DND-41 (cell line): ENCODE measurements at regions not wholly inside any gene's neighbourhood (a gene's known extent, or its start where the extent isn't known, plus 50 kb on each side); places are given as distances from the start of the nearest gene placed in this dataset.
A peak's percentile ranks its signal among the peaks of the same experiment; 100 is the strongest.

Source experiments
- ATAC-seq: fragments of 200-7000 bp; cut with Tn5 transposase; 3 replicates; pipeline ENCODE4 v1.9.1; 2021; ENCODE audit warnings: low read depth; ENCODE audit not compliant: insufficient read depth
- DNase-seq: peaks from one replicate; pipeline ENCODE4 v3.0.0-alpha.2; 2020
- H2AFZ ChIP-seq: 2 replicates; pipeline ENCODE4 v1.6.0; 2012; ENCODE audit warnings: low read depth, low read length
- H3K27ac ChIP-seq: 2 replicates; pipeline ENCODE4 v1.5.1; 2012; ENCODE audit warnings: low read length, inconsistent platforms
- H3K27me3 ChIP-seq: fragments of 200-600 bp; sonication (generic); 2 replicates; pipeline ENCODE4 v1.6.0; 2012; ENCODE audit warnings: low read length, mild to moderate bottlenecking, inconsistent platforms; ENCODE audit not compliant: insufficient read depth, poor library complexity
- H3K36me3 ChIP-seq: 2 replicates; pipeline ENCODE4 v1.5.1; 2012; ENCODE audit warnings: low read length, inconsistent platforms; ENCODE audit not compliant: insufficient read depth
- H3K4me1 ChIP-seq: 2 replicates; pipeline ENCODE4 v1.5.1; 2012; ENCODE audit warnings: mild to moderate bottlenecking, low read length; ENCODE audit not compliant: insufficient read depth
- H3K4me2 ChIP-seq: 2 replicates; pipeline ENCODE4 v1.6.0; 2012; ENCODE audit warnings: mild to moderate bottlenecking, moderate library complexity, low read length, inconsistent platforms; ENCODE audit not compliant: insufficient read depth
- H3K4me3 ChIP-seq, 2 experiments: fragments of 200-600 bp in 1 of 2; shearing (Covaris generic) in 1 of 2; 2 replicates each; pipeline ENCODE4 v1.5.1; 2012 to 2016; ENCODE audit warnings: inconsistent platforms in 2 of 2, low read length in 2 of 2, mild to moderate bottlenecking in 2 of 2, low read depth in 1 of 2, moderate library complexity in 1 of 2
- H3K79me2 ChIP-seq: 2 replicates; pipeline ENCODE4 v1.6.0; 2012; ENCODE audit warnings: low read length, inconsistent platforms; ENCODE audit not compliant: insufficient read depth
- H3K9ac ChIP-seq: 2 replicates; pipeline ENCODE4 v1.6.0; 2012; ENCODE audit warnings: low read depth, mild to moderate bottlenecking, inconsistent platforms, low read length, moderate library complexity
- H3K9me3 ChIP-seq: 2 replicates; pipeline ENCODE4 v1.5.1; 2012; ENCODE audit warnings: low read length, moderate library complexity, mild to moderate bottlenecking, inconsistent platforms; ENCODE audit not compliant: insufficient read depth, severe bottlenecking
- H4K20me1 ChIP-seq: 2 replicates; pipeline ENCODE4 v1.6.0; 2012; ENCODE audit warnings: low read length; ENCODE audit not compliant: insufficient read depth
- EZH2 ChIP-seq: IDR thresholded peaks from 3 replicates; pipeline ENCODE4 v1.6.1; 2012; ENCODE audit warnings: borderline replicate concordance, low read depth, mild to moderate bottlenecking, moderate library complexity, low read length, inconsistent platforms; ENCODE audit not compliant: severe bottlenecking
- TF ChIP-seq, protein P1 (sequence below): IDR thresholded peaks from 2 replicates; pipeline ENCODE4 v1.5.1; 2012; ENCODE audit warnings: borderline replicate concordance, low read length, moderate library complexity, mild to moderate bottlenecking; ENCODE audit not compliant: poor library complexity, severe bottlenecking; ENCODE audit errors: extremely low read depth

DNA sequence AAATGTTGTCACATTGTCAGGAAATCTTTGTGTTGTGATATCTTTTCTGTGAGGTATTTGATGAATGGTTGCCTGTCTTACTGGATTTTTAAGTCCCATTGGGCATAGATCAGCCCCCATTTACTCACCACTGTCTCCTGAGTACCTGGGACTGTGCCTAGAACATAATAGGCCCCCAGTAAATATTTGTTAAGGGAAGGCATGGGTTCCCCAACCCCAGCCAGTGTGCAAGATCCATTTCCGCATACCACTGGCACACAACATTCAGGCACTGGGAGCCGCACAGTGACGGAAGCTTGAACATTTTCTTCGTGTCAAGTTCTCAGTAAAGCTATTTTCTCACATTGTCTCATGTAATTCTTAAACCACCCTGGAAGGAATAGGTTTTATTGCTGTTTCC, 72.2 kb downstream of the UNC5CL start:
- H3K79me2 ChIP-seq, result no peaks in the 10 kb centered on the region
- H3K27me3 ChIP-seq, result no peaks in the 10 kb centered on the region
- H3K27ac ChIP-seq, result no peak overlapping the region
- H3K4me1 ChIP-seq, result peaks cover 8% of the 10 kb centered on the region
- no peak for TF ChIP-seq EZH2
- TF ChIP-seq, protein P1, sequence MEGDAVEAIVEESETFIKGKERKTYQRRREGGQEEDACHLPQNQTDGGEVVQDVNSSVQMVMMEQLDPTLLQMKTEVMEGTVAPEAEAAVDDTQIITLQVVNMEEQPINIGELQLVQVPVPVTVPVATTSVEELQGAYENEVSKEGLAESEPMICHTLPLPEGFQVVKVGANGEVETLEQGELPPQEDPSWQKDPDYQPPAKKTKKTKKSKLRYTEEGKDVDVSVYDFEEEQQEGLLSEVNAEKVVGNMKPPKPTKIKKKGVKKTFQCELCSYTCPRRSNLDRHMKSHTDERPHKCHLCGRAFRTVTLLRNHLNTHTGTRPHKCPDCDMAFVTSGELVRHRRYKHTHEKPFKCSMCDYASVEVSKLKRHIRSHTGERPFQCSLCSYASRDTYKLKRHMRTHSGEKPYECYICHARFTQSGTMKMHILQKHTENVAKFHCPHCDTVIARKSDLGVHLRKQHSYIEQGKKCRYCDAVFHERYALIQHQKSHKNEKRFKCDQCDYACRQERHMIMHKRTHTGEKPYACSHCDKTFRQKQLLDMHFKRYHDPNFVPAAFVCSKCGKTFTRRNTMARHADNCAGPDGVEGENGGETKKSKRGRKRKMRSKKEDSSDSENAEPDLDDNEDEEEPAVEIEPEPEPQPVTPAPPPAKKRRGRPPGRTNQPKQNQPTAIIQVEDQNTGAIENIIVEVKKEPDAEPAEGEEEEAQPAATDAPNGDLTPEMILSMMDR, result no peak
- H3K4me2 ChIP-seq, result no peak overlapping the region
- no peak overlapping the region for H3K9ac ChIP-seq
- no peak overlapping the region for H3K4me3 ChIP-seq
- DNase-seq (no peak), ATAC-seq (no peak)
- no peaks in the 10 kb centered on the region for H4K20me1 ChIP-seq
- H3K9me3 ChIP-seq, result no peaks in the 10 kb centered on the region
- no peaks in the 10 kb centered on the region for H3K36me3 ChIP-seq
- H2AFZ ChIP-seq, result no peak overlapping the region

DNA sequence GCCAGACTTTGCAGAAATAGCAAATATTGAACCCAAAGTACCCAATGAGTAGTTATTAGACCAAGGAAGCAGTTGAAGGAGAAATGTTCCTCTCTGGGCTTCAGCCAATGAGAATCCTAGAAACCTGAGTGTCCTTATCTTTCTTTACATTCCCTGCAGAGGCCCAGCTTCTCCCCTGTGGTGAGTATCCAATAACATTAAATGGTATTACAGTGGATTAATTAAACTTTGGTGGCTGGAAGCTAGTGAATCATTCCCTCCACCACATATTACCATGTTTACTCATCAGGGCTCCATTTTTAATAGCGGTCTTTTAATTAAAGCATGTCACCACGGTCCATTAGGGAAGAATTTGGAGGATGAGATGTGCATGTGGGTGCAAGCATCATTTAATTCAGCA, 74.0 kb downstream of the UNC5CL start:
- no peaks in the 10 kb centered on the region for H3K36me3 ChIP-seq
- no peak overlapping the region for H2AFZ ChIP-seq
- no peaks in the 10 kb centered on the region for H3K9me3 ChIP-seq
- H3K9ac ChIP-seq, result no peak overlapping the region
- TF ChIP-seq, protein P1, result no peak
- no peak for TF ChIP-seq EZH2
- H3K27ac ChIP-seq, result no peak overlapping the region
- no peaks in the 10 kb centered on the region for H4K20me1 ChIP-seq
- H3K4me1 ChIP-seq, result peaks cover 23% of the 10 kb centered on the region
- ATAC-seq (no peak), DNase-seq (no peak)
- H3K27me3 ChIP-seq, result no peaks in the 10 kb centered on the region
- H3K4me3 ChIP-seq, result no peak overlapping the region
- no peak overlapping the region for H3K4me2 ChIP-seq
- H3K79me2 ChIP-seq, result no peaks in the 10 kb centered on the region

DNA sequence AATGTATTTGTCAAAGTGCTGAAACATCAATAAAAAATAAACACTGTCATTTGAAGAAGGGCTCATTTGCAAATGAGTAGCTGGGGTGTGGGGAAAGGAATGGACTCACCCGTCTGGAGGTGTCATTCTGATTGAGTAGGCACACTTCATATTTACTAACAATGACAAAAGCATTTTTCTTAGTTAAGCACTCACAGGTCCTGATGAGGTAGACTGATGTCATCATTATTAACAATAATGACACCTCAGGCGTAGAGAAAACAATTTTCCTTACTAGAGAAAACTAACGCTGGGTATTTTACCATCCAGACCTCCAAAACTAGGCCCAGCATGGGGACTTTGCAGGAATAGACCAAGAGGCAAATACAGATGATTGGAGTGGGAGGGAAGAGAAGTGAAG, 76.0 kb downstream of the UNC5CL start:
- no peaks in the 10 kb centered on the region for H3K79me2 ChIP-seq
- H3K9me3 ChIP-seq, result no peaks in the 10 kb centered on the region
- TF ChIP-seq, protein P1, result no peak
- TF ChIP-seq EZH2, result no peak
- H2AFZ ChIP-seq, result no peak overlapping the region
- no peak overlapping the region for H3K9ac ChIP-seq
- ATAC-seq (no peak), DNase-seq (no peak)
- H3K27me3 ChIP-seq, result no peaks in the 10 kb centered on the region
- peaks cover 23% of the 10 kb centered on the region for H3K4me1 ChIP-seq
- no peaks in the 10 kb centered on the region for H3K36me3 ChIP-seq
- H3K4me3 ChIP-seq, result no peak overlapping the region
- H3K27ac ChIP-seq, result no peak overlapping the region
- no peaks in the 10 kb centered on the region for H4K20me1 ChIP-seq
- H3K4me2 ChIP-seq, result no peak overlapping the region

DNA sequence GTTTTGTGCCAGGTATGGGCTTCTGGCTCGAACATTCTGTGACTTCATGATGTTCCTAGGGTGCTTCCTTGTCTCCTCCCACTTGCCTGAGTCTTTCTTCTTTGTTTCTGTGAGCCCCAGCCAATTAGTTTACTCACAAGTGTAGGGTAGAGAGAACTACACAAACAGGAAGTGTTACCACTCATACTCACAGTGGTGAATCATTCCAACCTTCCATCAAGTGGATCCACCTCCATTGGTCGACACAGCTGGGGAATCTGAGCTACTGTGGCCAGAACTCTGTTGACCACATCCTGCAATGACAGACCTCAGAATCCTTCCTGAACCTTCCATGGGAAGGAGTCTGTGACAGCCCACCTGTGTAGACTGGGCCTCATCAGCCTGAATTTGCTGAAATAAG, 76.8 kb downstream of the UNC5CL start:
- no peaks in the 10 kb centered on the region for H4K20me1 ChIP-seq
- no peak overlapping the region for H3K9ac ChIP-seq
- ATAC-seq (peak; percentile 96), DNase-seq (peak; percentile 68)
- H3K4me1 ChIP-seq, result peaks cover 23% of the 10 kb centered on the region
- no peaks in the 10 kb centered on the region for H3K27me3 ChIP-seq
- no peak for TF ChIP-seq EZH2
- TF ChIP-seq, protein P1, result no peak
- H3K4me2 ChIP-seq, result peak overlapping the region; percentile 5; the same call in 1 of the 2 replicates
- H2AFZ ChIP-seq, result no peak overlapping the region
- H3K36me3 ChIP-seq, result no peaks in the 10 kb centered on the region
- H3K79me2 ChIP-seq, result no peaks in the 10 kb centered on the region
- no peaks in the 10 kb centered on the region for H3K9me3 ChIP-seq
- no peak overlapping the region for H3K4me3 ChIP-seq
- peak overlapping the region; percentile 54 for H3K27ac ChIP-seq
